NB4 (cell line): ENCODE measurements at regions not wholly inside any gene's neighbourhood (a gene's known extent, or its start where the extent isn't known, plus 50 kb on each side); places are given as distances from the start of the nearest gene placed in this dataset.

Experiments used
- CTCF ChIP-seq: IDR thresholded peaks from one replicate; pipeline ENCODE4 v1.5.1; 2012; ENCODE audit warnings: low read depth, low read length
- MAX ChIP-seq: IDR thresholded peaks from 2 replicates; pipeline ENCODE4 v1.6.1; 2011; ENCODE audit warnings: low read depth, low read length
- MYC ChIP-seq: IDR thresholded peaks from 2 replicates; pipeline ENCODE4 v1.6.1; 2011; ENCODE audit warnings: low read depth, low read length
- POLR2A ChIP-seq: IDR thresholded peaks from 2 replicates; pipeline ENCODE4 v1.6.1; 2011; ENCODE audit warnings: mild to moderate bottlenecking; ENCODE audit not compliant: insufficient read length; ENCODE audit errors: extremely low read depth

GRCh38 chr2:15691586-15692310 lies 100.1 kb downstream of the DDX1 start:
- no peak for TF ChIP-seq CTCF
- no peak for TF ChIP-seq POLR2A
- no peak for TF ChIP-seq MYC
- TF ChIP-seq MAX = no peak
